H1 (cell line): ENCODE measurements at regions not wholly inside any gene's neighbourhood (a gene's known extent, or its start where the extent isn't known, plus 50 kb on each side); places are given as distances from the start of the nearest gene placed in this dataset.

Experiments used
- CTCF ChIP-seq, 3 experiments: IDR thresholded peaks; 1 replicate in 2 of 3; 2 replicates in 1 of 3; pipeline versions ENCODE4 v1.5.1 to v1.6.1; 2011; ENCODE audit warnings: low read length in 3 of 3, mild to moderate bottlenecking in 3 of 3, inconsistent platforms in 2 of 3, low read depth in 1 of 3, moderate library complexity in 1 of 3; ENCODE audit not compliant: insufficient read depth in 1 of 3; ENCODE audit errors: control extremely low read depth in 1 of 3
- JUND ChIP-seq: IDR thresholded peaks from 2 replicates; pipeline ENCODE4 v1.6.1; 2011; ENCODE audit warnings: mild to moderate bottlenecking, improper control_type of control experiment, low read length
- NRF1 ChIP-seq: IDR thresholded peaks from 2 replicates; pipeline ENCODE4 v1.6.1; 2011; ENCODE audit warnings: mild to moderate bottlenecking, low read depth, low read length, improper control_type of control experiment

- TF ChIP-seq NRF1 (no peak), CTCF (IDR thresholded peaks at IDR 0.05; ENCODE audit: control extremely low read depth in 1 of 3, insufficient read depth in 1 of 3, low read depth in 1 of 3, low read length in 3 of 3) (no peak), JUND (no peak)
Observed at GRCh38 chr3:173253471-173253870, 112.4 kb upstream of the SPATA16 start.
